ENCODE measurements at regions not wholly inside any gene's neighbourhood (a gene's known extent, or its start where the extent isn't known, plus 50 kb on each side); places are given as distances from the start of the nearest gene placed in this dataset.

DNA sequence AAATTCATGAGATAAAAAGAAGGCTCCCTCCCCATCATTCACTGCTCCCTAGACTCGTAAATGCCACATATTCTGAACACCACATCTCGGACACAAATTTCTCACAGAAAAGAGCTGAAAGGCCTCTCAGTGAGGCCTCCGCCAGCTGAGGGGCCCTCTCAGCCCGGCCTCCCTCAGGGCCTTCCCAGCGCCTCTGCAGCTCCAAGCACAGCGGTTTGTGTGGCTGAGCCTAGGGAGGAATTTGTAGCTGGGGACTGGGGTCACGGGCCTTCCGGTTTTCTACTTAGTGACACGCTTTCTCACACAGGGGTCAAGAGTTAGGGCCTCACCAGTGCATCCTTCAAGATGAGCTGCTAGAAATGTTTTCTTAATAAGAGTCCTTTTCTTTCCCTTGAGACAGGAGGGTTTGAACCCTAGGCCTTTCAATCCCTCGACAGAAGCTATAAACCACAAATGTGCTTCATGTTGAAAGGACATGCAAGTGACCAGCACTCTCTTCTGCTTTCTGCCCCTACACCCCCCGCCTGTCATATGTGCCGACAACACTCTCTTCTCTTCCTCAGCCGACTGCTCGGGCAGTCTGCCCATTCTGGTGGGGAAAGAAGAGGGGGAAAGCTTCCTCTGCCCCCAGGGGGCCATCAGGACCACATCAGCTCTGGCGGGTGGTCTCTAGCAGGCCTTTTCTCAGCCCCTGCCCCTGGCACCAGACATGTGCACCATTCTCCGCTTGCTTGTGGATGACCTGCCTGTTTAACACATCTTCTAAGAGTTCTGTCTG lies 104.9 kb downstream of the CHIC2 start:
- TF ChIP-seq, protein P1, sequence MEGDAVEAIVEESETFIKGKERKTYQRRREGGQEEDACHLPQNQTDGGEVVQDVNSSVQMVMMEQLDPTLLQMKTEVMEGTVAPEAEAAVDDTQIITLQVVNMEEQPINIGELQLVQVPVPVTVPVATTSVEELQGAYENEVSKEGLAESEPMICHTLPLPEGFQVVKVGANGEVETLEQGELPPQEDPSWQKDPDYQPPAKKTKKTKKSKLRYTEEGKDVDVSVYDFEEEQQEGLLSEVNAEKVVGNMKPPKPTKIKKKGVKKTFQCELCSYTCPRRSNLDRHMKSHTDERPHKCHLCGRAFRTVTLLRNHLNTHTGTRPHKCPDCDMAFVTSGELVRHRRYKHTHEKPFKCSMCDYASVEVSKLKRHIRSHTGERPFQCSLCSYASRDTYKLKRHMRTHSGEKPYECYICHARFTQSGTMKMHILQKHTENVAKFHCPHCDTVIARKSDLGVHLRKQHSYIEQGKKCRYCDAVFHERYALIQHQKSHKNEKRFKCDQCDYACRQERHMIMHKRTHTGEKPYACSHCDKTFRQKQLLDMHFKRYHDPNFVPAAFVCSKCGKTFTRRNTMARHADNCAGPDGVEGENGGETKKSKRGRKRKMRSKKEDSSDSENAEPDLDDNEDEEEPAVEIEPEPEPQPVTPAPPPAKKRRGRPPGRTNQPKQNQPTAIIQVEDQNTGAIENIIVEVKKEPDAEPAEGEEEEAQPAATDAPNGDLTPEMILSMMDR (conservative IDR thresholded peaks at IDR 0.05 in 1 of 2, IDR thresholded peaks at IDR 0.05 in 1 of 2; ENCODE audit: low read depth in 1 of 2, low read length in 2 of 2), result no peak
- no peak for TF ChIP-seq EZH2 (IDR thresholded peaks at IDR 0.05; ENCODE audit: low read length, missing control alignments)
